ENCODE measurements at regions not wholly inside any gene's neighbourhood (a gene's known extent, or its start where the extent isn't known, plus 50 kb on each side); places are given as distances from the start of the nearest gene placed in this dataset.

DNA sequence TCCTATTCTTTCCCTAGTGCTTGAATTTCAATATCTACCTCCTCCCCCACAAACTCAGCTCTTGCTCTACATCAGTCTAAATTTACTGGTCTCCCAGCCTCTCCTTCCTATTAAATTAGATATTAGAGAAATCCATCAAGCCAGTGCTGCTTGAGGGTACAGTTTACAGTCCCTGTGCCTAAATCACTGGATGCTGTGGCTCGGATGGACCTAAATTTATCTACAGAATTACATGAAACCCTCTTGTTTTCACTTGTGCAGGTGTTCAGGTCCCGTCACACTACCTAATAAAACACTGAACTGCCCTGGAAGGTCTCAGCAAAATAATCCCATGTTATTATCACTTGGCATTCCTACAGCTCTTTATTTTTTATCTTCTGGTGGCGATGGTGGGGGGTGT, 134.7 kb upstream of the E2F8 start:
- no peak for TF ChIP-seq POLR2A (IDR thresholded peaks at IDR 0.05)
- TF ChIP-seq, protein P1, sequence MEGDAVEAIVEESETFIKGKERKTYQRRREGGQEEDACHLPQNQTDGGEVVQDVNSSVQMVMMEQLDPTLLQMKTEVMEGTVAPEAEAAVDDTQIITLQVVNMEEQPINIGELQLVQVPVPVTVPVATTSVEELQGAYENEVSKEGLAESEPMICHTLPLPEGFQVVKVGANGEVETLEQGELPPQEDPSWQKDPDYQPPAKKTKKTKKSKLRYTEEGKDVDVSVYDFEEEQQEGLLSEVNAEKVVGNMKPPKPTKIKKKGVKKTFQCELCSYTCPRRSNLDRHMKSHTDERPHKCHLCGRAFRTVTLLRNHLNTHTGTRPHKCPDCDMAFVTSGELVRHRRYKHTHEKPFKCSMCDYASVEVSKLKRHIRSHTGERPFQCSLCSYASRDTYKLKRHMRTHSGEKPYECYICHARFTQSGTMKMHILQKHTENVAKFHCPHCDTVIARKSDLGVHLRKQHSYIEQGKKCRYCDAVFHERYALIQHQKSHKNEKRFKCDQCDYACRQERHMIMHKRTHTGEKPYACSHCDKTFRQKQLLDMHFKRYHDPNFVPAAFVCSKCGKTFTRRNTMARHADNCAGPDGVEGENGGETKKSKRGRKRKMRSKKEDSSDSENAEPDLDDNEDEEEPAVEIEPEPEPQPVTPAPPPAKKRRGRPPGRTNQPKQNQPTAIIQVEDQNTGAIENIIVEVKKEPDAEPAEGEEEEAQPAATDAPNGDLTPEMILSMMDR (IDR thresholded peaks at IDR 0.05): no peak
- TF ChIP-seq EP300 (IDR thresholded peaks at IDR 0.05): no peak
